Epithelial cell of esophagus (primary cell): ENCODE measurements at regions not wholly inside any gene's neighbourhood (a gene's known extent, or its start where the extent isn't known, plus 50 kb on each side); places are given as distances from the start of the nearest gene placed in this dataset.
A peak's percentile ranks its signal among the peaks of the same experiment; 100 is the strongest.

Experiments
- DNase-seq: peaks from one replicate; pipeline ENCODE4 v3.0.0; 2010; ENCODE audit warnings: low read depth
- H3K4me3 ChIP-seq: 2 replicates; pipeline ENCODE4 v1.5.1; 2011; ENCODE audit warnings: mild to moderate bottlenecking, low read length, control low read depth
- TF ChIP-seq, protein P1 (sequence below): IDR thresholded peaks from 2 replicates; pipeline ENCODE4 v1.5.1; 2011; ENCODE audit warnings: low read depth, mild to moderate bottlenecking, low read length, control low read depth, inconsistent platforms; ENCODE audit not compliant: insufficient read depth; ENCODE audit errors: missing control alignments

GRCh38 chr10:29835055-29835454 is 200.3 kb upstream of the SVIL start:
- TF ChIP-seq, protein P1, sequence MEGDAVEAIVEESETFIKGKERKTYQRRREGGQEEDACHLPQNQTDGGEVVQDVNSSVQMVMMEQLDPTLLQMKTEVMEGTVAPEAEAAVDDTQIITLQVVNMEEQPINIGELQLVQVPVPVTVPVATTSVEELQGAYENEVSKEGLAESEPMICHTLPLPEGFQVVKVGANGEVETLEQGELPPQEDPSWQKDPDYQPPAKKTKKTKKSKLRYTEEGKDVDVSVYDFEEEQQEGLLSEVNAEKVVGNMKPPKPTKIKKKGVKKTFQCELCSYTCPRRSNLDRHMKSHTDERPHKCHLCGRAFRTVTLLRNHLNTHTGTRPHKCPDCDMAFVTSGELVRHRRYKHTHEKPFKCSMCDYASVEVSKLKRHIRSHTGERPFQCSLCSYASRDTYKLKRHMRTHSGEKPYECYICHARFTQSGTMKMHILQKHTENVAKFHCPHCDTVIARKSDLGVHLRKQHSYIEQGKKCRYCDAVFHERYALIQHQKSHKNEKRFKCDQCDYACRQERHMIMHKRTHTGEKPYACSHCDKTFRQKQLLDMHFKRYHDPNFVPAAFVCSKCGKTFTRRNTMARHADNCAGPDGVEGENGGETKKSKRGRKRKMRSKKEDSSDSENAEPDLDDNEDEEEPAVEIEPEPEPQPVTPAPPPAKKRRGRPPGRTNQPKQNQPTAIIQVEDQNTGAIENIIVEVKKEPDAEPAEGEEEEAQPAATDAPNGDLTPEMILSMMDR = no peak
- DNase-seq = peak; percentile 42
- no peak overlapping the region for H3K4me3 ChIP-seq

DNA sequence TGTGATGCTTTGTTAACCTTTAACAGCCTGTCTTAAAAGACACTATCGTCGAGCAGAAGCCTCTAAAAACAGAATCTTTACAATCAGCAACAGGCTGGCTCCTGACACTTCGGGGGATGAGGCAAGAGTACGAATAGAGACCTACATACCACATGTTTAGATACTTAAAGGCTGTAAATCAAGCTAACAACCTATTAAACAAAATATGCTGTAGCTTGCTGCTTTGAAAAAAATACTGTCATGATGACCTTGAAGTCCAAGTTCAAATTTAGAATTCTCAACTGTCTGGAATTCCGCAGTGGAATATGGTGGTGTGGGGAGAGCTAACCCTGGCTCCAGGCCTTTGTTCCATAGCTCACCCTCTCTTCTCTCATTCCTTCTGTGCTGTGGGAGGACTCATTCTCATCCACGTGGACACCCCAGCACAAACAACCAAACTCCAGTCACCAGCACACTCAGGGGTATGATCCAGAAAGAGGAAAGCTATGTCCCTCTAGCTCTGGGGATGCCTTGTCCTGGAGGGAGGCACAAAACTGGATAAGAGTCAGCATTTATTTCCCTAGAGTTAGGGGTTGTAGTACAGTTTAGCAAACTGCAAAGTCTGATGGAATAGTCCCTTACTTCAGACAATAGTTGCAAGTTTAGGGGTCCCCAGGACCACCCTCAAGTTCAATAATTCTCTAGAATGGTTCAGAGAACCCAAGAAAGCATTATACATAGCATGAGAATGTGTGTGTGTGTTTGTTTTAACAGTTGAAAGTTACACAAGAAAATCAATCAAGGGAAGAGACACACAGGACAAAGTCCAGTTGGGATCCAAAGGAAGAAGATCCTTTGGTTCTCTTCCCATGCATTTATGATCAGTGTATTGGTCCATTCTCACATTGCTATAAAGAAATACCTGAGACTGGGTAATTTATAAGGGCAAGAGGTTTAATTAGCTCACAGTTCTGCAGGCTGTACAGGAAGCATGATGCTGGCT is 196.1 kb upstream of the SVIL start:
- H3K4me3 ChIP-seq = no peak overlapping the region
- no peak for DNase-seq
- TF ChIP-seq, protein P1 = no peak

GRCh38 chr10:29829776-29830175 is 195.0 kb upstream of the SVIL start:
- H3K4me3 ChIP-seq = no peak overlapping the region
- no peak for DNase-seq
- TF ChIP-seq, protein P1 = no peak

GRCh38 chr10:29828956-29829355 is 194.2 kb upstream of the SVIL start:
- no peak overlapping the region for H3K4me3 ChIP-seq

DNA sequence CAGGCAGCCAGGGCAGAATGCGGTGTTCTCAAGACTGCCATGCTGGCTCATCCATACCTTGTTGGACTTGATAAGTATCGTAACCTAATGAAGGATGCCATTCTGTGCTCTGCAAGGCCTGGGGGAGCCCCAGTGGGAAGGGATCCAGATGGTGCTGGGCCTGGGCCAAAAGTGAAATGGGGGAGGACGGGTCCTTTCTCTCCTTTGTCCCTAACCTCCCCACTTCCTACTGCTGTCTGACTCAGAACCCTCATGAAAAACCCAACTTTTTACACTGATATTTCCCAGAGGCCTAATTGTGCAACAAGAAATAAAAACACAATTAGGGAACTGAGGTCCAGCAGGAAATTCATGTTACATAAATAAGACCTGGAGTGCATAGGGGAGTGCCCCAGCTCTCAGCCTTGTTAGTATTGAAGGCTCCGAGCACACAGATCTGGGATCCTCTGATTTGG is 193.7 kb upstream of the SVIL start:
- TF ChIP-seq, protein P1 = no peak
- peak; percentile 33 for DNase-seq
- no peak overlapping the region for H3K4me3 ChIP-seq

More at GRCh38 chr10:29828956-29829355, 194.2 kb upstream of the SVIL start:
- DNase-seq = no peak
- TF ChIP-seq, protein P1 = no peak

- TF ChIP-seq, protein P1 = no peak
- no peak overlapping the region for H3K4me3 ChIP-seq
- DNase-seq = no peak
Measured at GRCh38 chr10:29827512-29827911, 192.7 kb upstream of the SVIL start.
